Rectal smooth muscle tissue (tissue), 1 donor: ENCODE measurements at regions not wholly inside any gene's neighbourhood (a gene's known extent, or its start where the extent isn't known, plus 50 kb on each side); places are given as distances from the start of the nearest gene placed in this dataset.

Source experiments
- H3K27ac ChIP-seq: one replicate; pipeline ENCODE4 v1.7.0; 2013; ENCODE audit warnings: low read depth, low read length, inconsistent platforms
- H3K27me3 ChIP-seq: one replicate; pipeline ENCODE4 v1.7.0; 2013; ENCODE audit warnings: low read length; ENCODE audit not compliant: control insufficient read depth, insufficient read depth
- H3K36me3 ChIP-seq: one replicate; pipeline ENCODE4 v1.7.0; 2013; ENCODE audit warnings: low read length; ENCODE audit not compliant: control insufficient read depth, insufficient read depth
- H3K4me1 ChIP-seq: one replicate; pipeline ENCODE4 v1.7.0; 2013; ENCODE audit warnings: low read length; ENCODE audit not compliant: control insufficient read depth, insufficient read depth
- H3K4me3 ChIP-seq: one replicate; pipeline ENCODE4 v1.7.0; 2013; ENCODE audit warnings: low read length
- H3K9ac ChIP-seq: one replicate; pipeline ENCODE4 v1.7.0; 2013; ENCODE audit warnings: low read length

DNA sequence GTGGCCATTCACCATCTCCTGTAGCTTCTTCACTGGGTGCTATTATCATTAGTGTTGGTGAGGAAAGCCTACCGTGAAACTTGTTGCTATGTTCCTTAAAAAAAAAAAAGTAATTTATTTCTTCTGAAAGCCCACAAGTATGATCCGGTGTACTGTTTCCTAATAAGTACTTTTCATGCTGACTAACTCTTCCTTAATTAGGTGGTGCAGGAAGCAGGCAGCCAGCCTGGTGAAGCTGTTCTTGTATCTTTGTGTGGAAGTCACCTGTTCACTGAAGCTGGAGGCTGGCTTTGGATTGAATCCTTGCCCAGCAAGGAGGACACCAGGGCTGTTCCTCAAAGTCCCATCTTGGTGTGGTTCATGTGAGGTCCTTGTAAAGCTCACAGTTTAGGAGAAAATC lies 321.7 kb upstream of the THSD7B start:
- no peak overlapping the region for H3K9ac ChIP-seq
- H3K4me1 ChIP-seq = no peaks in the 10 kb centered on the region
- H3K36me3 ChIP-seq = no peaks in the 10 kb centered on the region
- H3K27me3 ChIP-seq = no peaks in the 10 kb centered on the region
- H3K27ac ChIP-seq = no peak overlapping the region
- H3K4me3 ChIP-seq = no peak overlapping the region

DNA sequence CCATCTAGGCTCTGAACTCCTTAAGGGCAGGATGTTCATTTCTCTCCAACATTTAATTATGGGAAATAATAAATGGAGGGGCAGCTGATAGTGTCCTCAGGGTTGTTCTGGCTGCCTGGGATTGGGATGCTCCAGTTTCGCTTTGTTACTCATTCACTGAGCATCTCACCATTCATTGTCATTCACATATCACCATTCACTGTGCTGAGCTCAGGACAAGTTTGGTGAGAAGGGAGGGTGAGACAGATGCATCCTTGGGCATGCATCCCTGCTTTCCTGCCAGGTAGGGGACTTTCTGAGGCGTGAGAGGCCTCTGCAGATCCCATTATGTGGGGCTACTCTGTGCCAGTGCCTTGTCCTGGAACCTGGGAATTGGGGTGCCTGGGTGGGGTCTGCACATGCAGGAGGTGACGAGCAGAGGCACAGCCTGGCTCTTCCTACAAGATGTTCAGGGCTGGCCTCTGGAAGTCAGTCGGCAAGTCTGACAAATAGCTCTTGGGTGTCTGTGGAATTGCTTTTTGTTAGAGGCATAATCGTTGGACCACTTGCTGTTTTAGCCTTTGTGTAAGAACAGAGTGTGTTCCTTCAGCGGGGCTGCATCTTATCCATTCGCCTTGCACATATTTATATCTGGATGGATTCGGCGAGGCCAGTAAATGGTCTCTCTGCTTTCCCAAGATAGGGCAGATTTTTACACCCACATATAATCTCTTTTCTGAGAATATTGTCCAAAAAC lies 323.2 kb upstream of the THSD7B start:
- Histone ChIP-seq H3K27me3 (peaks cover 3% of the 10 kb centered on the region), H3K4me1 (no peaks in the 10 kb centered on the region), H3K9ac (no peak overlapping the region), H3K4me3 (no peak overlapping the region), H3K27ac (no peak overlapping the region), H3K36me3 (no peaks in the 10 kb centered on the region)

DNA sequence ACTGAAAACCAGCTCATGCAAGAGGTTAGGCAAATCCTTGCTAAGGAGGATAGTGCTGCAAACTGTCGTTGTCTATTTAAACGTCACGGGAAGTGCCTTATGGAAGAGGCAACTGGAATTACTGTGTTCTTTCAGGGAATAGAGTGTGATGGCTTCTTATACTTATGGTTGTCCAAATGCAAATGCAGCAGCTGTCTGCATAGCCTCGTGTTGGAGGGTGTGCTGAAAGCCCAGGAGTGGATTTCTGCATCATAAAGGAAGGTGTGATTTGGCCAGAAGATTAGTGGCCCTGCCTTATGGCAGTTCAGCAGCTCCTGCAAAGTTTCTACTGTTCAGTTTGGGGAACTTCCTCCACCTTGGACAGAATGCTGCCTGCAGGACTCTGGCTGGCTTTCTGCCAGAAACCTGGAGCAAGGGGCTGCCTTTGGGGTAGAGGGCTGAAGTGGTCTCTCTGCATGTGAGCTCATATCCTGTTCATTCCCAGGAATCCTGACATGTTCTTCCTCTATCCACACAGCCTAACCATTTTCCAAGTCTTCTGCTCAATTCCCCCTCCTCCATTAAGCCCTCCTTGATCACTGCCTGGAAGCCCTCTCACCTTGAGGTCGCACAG lies 321.2 kb upstream of the CXCR4 start:
- no peaks in the 10 kb centered on the region for H3K36me3 ChIP-seq
- no peak overlapping the region for H3K9ac ChIP-seq
- peaks cover 3% of the 10 kb centered on the region for H3K27me3 ChIP-seq
- H3K4me1 ChIP-seq = no peaks in the 10 kb centered on the region
- no peak overlapping the region for H3K4me3 ChIP-seq
- H3K27ac ChIP-seq = no peak overlapping the region

DNA sequence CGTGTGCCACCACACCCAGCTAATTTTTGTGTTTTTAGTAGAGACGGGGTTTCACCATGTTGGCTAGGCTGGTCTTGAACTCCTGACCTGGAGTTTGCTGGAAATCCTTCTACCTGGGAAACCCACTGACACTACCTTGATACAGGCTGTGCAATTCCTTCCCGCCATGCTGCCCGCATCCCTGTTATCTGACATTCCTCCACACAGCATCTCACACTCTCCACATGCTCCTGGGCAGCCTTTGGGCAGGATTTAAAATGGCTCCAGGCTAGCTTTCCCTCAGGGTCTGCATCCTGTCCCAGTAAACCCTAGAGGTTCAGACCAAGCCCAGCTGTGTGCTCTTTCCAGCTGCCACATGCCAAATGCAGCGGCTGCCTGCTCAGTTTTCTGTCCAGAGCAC lies 319.5 kb upstream of the CXCR4 start:
- no peak overlapping the region for H3K9ac ChIP-seq
- no peak overlapping the region for H3K4me3 ChIP-seq

DNA sequence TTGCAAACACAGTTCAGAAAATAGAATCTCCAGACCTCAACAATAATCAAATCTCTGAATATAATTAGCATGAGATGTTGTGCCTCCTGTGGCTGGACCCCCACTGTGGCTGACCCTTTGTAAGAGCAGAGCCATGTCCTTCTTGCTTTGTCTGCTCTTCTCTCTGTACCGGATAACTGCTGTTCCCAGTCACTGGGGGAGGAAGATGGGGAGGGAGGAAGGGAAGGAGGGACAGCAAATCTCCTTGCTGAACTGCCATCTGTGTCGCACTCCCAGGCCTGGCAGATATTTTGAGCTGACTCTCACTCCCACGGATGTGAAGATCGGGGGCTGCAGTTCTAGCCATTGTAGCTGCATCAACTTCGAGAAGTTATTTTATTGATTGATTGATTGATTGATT lies 319.0 kb upstream of the CXCR4 start:
- H3K27ac ChIP-seq = no peak overlapping the region
- H3K27me3 ChIP-seq = peaks cover 3% of the 10 kb centered on the region
- H3K36me3 ChIP-seq = no peaks in the 10 kb centered on the region
- no peak overlapping the region for H3K9ac ChIP-seq
- no peak overlapping the region for H3K4me3 ChIP-seq
- H3K4me1 ChIP-seq = no peaks in the 10 kb centered on the region

More for the DNA sequence above, 319.5 kb upstream of the CXCR4 start:
- Histone ChIP-seq H3K4me1 (no peaks in the 10 kb centered on the region), H3K27me3 (peaks cover 3% of the 10 kb centered on the region), H3K27ac (no peak overlapping the region), H3K36me3 (no peaks in the 10 kb centered on the region)

DNA sequence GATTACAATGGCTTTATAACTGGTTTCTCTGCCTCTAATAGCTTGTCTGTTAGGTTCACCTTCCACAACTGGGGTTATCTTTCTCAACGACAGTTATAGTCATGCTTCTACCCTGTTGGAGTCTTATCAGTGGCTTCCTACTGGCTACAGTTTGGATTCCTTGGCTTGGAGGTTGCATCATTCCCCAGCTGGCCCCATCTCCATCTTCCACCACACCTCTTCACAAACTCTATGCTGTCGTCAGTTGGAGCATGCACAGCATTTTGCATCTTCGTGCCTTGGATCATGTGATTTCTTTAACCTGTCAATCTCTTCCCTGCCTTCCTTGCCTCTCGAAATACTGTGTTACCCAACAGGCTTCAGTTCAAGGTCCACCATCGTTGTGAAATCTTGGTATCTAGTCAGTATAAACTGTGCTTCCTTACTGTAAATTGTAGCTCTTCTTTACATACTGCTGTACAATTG lies 316.3 kb upstream of the CXCR4 start:
- Histone ChIP-seq H3K9ac (no peak overlapping the region), H3K27me3 (peaks cover 3% of the 10 kb centered on the region), H3K27ac (no peak overlapping the region), H3K36me3 (no peaks in the 10 kb centered on the region), H3K4me1 (no peaks in the 10 kb centered on the region), H3K4me3 (no peak overlapping the region)

DNA sequence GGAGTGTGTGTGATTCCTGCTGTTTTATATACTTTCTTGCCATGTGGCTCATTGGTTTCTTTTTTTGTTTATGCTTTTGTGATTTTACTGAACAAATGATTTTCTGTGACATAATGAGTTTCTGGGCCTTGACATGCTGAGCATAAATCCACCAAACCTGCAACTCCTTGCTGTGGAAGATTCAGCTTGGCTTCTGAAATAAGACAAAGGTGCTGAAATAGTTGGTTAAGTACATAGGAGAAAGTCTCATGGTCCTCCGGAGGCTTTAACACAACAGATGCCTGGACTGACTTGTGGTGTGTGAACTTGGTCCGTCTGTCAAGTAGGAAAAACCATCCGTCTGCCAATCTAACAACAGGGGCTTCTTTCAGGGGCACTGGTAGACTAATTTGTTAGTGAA lies 315.3 kb upstream of the CXCR4 start:
- H3K27me3 ChIP-seq = peaks cover 3% of the 10 kb centered on the region
- no peak overlapping the region for H3K4me3 ChIP-seq
- no peaks in the 10 kb centered on the region for H3K4me1 ChIP-seq
- H3K36me3 ChIP-seq = no peaks in the 10 kb centered on the region
- H3K27ac ChIP-seq = no peak overlapping the region
- H3K9ac ChIP-seq = no peak overlapping the region

DNA sequence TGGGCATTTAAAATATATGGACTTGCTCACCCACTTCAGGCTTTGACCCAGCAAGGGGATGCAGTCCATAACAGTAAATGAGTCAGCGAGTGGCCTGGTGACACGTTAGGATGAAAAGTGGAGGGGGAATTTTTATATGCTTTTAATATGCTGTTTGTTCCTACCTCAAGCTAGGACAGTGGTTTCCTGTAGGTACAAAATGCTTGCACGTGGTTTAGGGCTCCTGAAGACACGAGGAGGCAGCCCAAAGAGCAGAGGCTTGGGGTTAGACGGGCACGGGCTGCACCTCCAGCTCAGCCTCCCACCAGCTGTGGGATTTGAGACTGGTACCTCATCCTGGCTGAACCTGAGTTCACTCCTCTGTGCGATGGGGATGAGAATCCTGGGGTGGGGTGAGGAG lies 306.2 kb upstream of the CXCR4 start:
- H3K9ac ChIP-seq = no peak overlapping the region
- no peaks in the 10 kb centered on the region for H3K36me3 ChIP-seq
- H3K27me3 ChIP-seq = no peaks in the 10 kb centered on the region
- H3K4me1 ChIP-seq = no peaks in the 10 kb centered on the region
- H3K27ac ChIP-seq = no peak overlapping the region
- no peak overlapping the region for H3K4me3 ChIP-seq

DNA sequence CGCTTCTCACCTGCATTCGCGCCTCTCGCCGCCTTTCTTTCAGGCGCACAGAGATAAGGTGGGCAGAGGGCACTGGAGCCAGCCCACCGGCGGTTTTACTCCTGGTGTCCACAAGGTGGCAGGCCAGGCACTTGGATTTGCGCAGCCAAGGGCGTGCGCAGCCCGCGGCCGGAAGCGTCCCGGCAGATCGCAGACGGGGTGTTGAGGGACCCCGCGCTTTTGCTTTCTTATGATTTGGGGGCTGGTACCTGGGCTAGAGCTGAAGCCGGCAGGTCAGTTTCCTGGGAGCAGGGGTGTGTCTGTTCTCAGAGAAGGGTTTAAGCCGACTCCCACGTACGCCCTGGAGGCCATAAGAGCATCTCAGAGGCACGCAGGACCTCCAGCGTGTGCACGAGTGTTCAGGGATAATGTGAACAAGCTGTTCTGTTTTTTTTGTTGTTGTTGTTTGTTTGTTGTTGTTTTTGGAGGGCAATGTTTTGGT lies 305.6 kb upstream of the CXCR4 start:
- H3K27me3 ChIP-seq = no peaks in the 10 kb centered on the region
- H3K36me3 ChIP-seq = no peaks in the 10 kb centered on the region
- H3K4me1 ChIP-seq = no peaks in the 10 kb centered on the region
- peak overlapping the region; percentile 66 for H3K4me3 ChIP-seq
- no peak overlapping the region for H3K27ac ChIP-seq
- H3K9ac ChIP-seq = no peak overlapping the region

DNA sequence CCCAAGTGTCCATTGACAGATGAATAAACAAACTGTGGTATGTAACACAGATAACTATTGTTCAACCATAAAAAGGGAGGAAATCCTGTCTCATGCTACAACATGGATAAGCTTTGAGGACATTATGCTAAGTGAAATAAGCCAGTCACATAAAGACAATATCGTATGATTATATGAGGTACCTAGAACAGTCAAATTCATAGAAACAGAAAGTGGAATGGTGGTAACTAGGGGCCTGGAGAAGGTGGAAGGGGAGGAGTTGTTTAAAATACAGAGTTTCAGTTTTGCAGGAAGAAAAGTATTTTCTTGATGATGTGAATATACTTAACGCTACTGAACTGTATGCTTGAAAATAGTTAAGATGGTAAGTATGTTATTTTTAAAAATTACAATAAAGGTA lies 304.6 kb upstream of the CXCR4 start:
- Histone ChIP-seq H3K27ac (no peak overlapping the region), H3K36me3 (no peaks in the 10 kb centered on the region), H3K4me3 (no peak overlapping the region), H3K27me3 (no peaks in the 10 kb centered on the region), H3K9ac (no peak overlapping the region), H3K4me1 (no peaks in the 10 kb centered on the region)

DNA sequence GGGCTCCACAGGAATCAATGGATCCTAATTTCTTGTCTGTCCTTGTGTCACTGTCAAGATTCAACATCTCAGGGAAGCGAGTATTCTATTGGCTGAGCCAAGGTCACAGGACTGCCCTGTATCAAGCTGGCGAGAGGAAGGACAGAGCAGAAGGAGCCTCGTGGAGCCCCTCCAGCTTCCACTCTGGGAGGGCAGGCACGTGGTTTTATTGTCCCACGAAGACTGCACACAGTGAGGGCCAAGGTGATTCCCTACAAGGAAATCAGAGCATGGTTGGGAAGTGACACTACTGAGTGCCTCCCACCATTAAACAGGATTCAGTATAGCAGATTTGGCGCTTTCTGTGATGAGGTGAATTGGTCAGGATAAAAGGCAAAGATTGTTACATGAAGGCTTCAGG lies 302.4 kb upstream of the CXCR4 start:
- Histone ChIP-seq H3K27ac (no peak overlapping the region), H3K4me1 (no peaks in the 10 kb centered on the region), H3K9ac (no peak overlapping the region), H3K4me3 (no peak overlapping the region), H3K27me3 (no peaks in the 10 kb centered on the region), H3K36me3 (no peaks in the 10 kb centered on the region)

DNA sequence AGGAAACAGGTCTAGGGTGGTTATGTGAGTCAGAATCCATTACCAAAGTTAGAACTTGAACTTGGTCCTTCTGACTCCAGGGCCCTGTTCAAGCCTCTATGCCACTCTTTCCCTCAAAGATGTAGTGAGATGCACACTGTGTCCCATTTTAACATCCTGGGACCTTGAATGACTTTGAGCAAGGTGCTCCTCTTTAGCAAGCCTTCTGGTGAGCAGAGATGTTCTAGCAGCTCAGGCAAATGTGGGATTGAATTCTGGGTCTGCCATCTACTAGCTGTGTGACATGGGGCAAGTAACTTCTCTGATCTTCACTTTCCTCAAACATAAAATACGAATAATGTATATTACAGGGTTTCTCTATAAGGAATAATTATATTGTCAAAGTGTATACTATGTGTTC lies 294.0 kb upstream of the CXCR4 start:
- Histone ChIP-seq H3K27me3 (no peaks in the 10 kb centered on the region), H3K9ac (no peak overlapping the region), H3K36me3 (no peaks in the 10 kb centered on the region), H3K4me3 (no peak overlapping the region), H3K27ac (no peak overlapping the region), H3K4me1 (no peaks in the 10 kb centered on the region)

DNA sequence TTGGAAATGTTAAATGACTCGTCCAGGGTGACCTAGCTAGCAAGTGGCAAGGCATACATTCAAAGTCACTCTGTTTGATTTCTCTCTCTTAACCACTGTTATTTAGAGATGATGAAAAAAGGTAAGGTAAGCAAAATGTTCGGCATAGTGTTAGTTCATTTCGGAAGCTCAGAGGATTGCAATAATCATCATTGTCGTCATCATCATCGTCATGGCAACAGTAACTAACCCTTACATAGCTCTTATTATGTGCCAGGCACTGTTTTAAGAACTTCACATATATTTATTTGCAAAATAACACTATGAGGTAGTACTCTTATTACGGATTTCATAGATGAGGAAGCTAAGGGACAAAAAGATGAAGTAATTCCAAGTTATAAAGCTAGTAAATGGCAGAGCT lies 292.7 kb upstream of the CXCR4 start:
- Histone ChIP-seq H3K27me3 (no peaks in the 10 kb centered on the region), H3K4me3 (no peak overlapping the region), H3K36me3 (no peaks in the 10 kb centered on the region), H3K9ac (no peak overlapping the region), H3K4me1 (no peaks in the 10 kb centered on the region), H3K27ac (no peak overlapping the region)
